Sigmoid colon (tissue), 6 donors: ENCODE measurements at regions not wholly inside any gene's neighbourhood (a gene's known extent, or its start where the extent isn't known, plus 50 kb on each side); places are given as distances from the start of the nearest gene placed in this dataset.

ENCODE experiments used
- DNase-seq: peaks from one replicate; pipeline ENCODE4 v3.0.0-alpha.2; 2019
- H3K27ac ChIP-seq, 4 donors: fragments of 200-600 bp; sonication (generic); one replicate each; pipeline ENCODE4 v1.5.1; 2016 to 2019; ENCODE audit warnings: mild to moderate bottlenecking in 1 of 4
- H3K27me3 ChIP-seq, 3 donors: fragments of 200-600 bp; sonication (generic); one replicate each; pipeline ENCODE4 v1.5.1; 2019; ENCODE audit warnings: mild to moderate bottlenecking in 1 of 3
- H3K36me3 ChIP-seq, 4 donors: fragments of 200-600 bp; sonication (generic); one replicate each; pipeline ENCODE4 v1.5.1; 2016 to 2019
- H3K4me1 ChIP-seq, 4 donors: fragments of 200-600 bp; sonication (generic); one replicate each; pipeline ENCODE4 v1.5.1; 2017 to 2019
- H3K4me3 ChIP-seq, 4 donors: fragments of 200-600 bp; sonication (generic); one replicate each; pipeline ENCODE4 v1.5.1; 2017 to 2019; ENCODE audit warnings: mild to moderate bottlenecking in 2 of 4, moderate library complexity in 1 of 4
- H3K9me3 ChIP-seq, 4 donors: fragments of 200-600 bp in 3 of 4; sonication (generic) in 3 of 4; one replicate each; pipeline versions ENCODE4 v1.5.1 to v1.6.1; 2013 to 2019
- CTCF ChIP-seq, 4 experiments: fragments of 450-650 bp in 3 of 4; fragments of 200-600 bp in 1 of 4; IDR thresholded peaks; one replicate each; pipeline ENCODE4 v1.5.1; 2016 to 2019; ENCODE audit warnings: antibody characterized with exemption in 4 of 4, mild to moderate bottlenecking in 3 of 4, moderate library complexity in 2 of 4
- EP300 ChIP-seq, 4 donors: sonication (generic); formaldehyde crosslinking; IDR thresholded peaks; one replicate each; pipeline ENCODE4 v1.6.1; 2017; ENCODE audit warnings: antibody characterized with exemption in 4 of 4
- POLR2A ChIP-seq, 2 donors: fragments of 450-650 bp; IDR thresholded peaks; one replicate each; pipeline ENCODE4 v1.6.1; 2016; ENCODE audit warnings: antibody characterized with exemption in 2 of 2, mild to moderate bottlenecking in 2 of 2, moderate library complexity in 2 of 2
- POLR2AphosphoS5 ChIP-seq, 4 donors: sonication (generic); formaldehyde crosslinking; IDR thresholded peaks; one replicate each; pipeline ENCODE4 v1.6.1; 2017; ENCODE audit warnings: antibody characterized with exemption in 4 of 4
- WGBS, 2 donors: extraction: QIAGEN DNeasy Blood & Tissue Kit; methylation state at CpG; one replicate each; pipeline ENCODE4 v1.1.7; 2013; 5-methylcytosine and 5-hydroxymethylcytosine counted together
- intact Hi-C: fragments of 100-400 bp; cut with DNase I; formaldehyde crosslinking; loops from one replicate; pipeline ENCODE4 v1.15.1; 2023
- donor health status: healthy with polysubstance abuse.
- donor health status: healthy.

DNA sequence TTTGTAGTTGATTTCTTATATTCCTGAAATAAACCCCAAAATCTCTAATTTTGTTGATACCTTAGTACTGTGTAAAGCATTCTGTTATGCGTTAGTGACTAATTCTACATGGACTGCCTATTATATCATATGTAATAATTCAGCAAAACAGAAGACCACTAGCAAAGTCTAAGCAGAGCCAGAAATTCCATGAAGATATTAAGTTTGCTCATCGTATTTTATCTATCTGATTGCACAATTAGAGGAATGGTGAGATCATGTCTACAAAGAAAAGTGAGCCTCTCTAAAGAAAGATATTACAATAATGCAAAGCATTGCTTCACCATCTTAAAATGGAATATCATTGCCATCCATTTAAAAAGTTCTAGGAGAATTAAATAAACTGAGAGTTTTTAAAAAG, 374.6 kb upstream of the SLC7A11 start:
- WGBS, 2 donors, result 88% methylated on average over 2 of the region's 2 CpGs
- intact Hi-C loops, result no loop called here
- Histone ChIP-seq H3K27me3 (no peaks in the 10 kb centered on the region), H3K4me1 (no peaks in the 10 kb centered on the region), H3K4me3 (no peak overlapping the region), H3K27ac (no peak overlapping the region), H3K9me3 (peaks cover 0 to 5% (median 2%) of the 10 kb centered on the region in 4 donors), H3K36me3 (no peaks in the 10 kb centered on the region)
- DNase-seq, result no peak
- TF ChIP-seq POLR2AphosphoS5 (IDR thresholded peaks at IDR 0.05), result no peak
- TF ChIP-seq CTCF (IDR thresholded peaks at IDR 0.05), result no peak
- TF ChIP-seq EP300 (IDR thresholded peaks at IDR 0.05), result no peak
- no peak for TF ChIP-seq POLR2A (IDR thresholded peaks at IDR 0.05)

GRCh38 chr4:138614398-138615142, 372.4 kb upstream of the SLC7A11 start:
- intact Hi-C loops, result no loop called here
- H3K27me3 ChIP-seq, result no peaks in the 10 kb centered on the region
- H3K9me3 ChIP-seq, result peaks cover 0 to 5% (median 2%) of the 10 kb centered on the region in 4 donors
- H3K36me3 ChIP-seq, result no peaks in the 10 kb centered on the region
- no peak for DNase-seq
- H3K27ac ChIP-seq, result no peak overlapping the region
- TF ChIP-seq POLR2A (IDR thresholded peaks at IDR 0.05) (no peak), POLR2AphosphoS5 (IDR thresholded peaks at IDR 0.05) (no peak), EP300 (IDR thresholded peaks at IDR 0.05) (no peak), CTCF (IDR thresholded peaks at IDR 0.05) (no peak)
- H3K4me1 ChIP-seq, result peaks cover 0 to 16% (median 10%) of the 10 kb centered on the region in 4 donors
- WGBS, 2 donors, result 77 to 84% methylated on average over 3 of the region's 3 CpGs
- H3K4me3 ChIP-seq, result no peak overlapping the region

- 83 to 89% methylated on average over 1 of the region's 1 CpG for WGBS, 2 donors
- Histone ChIP-seq H3K27me3 (no peaks in the 10 kb centered on the region), H3K9me3 (no peaks in the 10 kb centered on the region), H3K4me1 (peaks cover 0 to 20% (median 11%) of the 10 kb centered on the region in 4 donors), H3K4me3 (no peak overlapping the region), H3K27ac (no peak overlapping the region), H3K36me3 (no peaks in the 10 kb centered on the region)
- no peak for DNase-seq
- TF ChIP-seq EP300 (IDR thresholded peaks at IDR 0.05) (no peak), POLR2A (IDR thresholded peaks at IDR 0.05) (no peak), CTCF (IDR thresholded peaks at IDR 0.05) (no peak), POLR2AphosphoS5 (IDR thresholded peaks at IDR 0.05) (no peak)
- intact Hi-C loops, result no loop called here
These were observed 370.3 kb upstream of the SLC7A11 start for GRCh38 chr4:138612428-138612827.

DNA sequence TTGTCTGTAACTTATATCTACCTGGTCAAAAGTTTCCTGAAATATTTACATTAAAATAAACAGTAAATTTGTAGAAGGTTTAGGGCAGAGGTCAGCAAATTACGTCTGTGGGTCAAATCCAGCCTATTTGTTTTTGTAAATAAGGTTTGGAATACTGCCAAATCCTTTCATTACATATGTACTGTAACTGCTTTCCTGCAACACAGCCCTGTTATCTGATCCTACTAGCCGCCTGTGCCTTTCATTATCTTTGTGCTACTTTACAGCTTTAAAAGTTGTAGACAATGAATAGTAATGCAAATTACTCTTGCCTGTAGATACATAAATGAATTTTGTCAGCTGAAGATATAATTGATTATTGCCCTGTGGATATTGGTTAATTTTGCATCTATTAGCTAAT, 369.6 kb upstream of the SLC7A11 start:
- H3K9me3 ChIP-seq, result no peaks in the 10 kb centered on the region
- DNase-seq, result no peak
- H3K4me1 ChIP-seq, result peaks cover 0 to 20% (median 11%) of the 10 kb centered on the region in 4 donors
- intact Hi-C loops, result no loop called here
- no peak overlapping the region for H3K4me3 ChIP-seq
- H3K36me3 ChIP-seq, result no peaks in the 10 kb centered on the region
- H3K27ac ChIP-seq, result no peak overlapping the region
- H3K27me3 ChIP-seq, result no peaks in the 10 kb centered on the region
- TF ChIP-seq CTCF (IDR thresholded peaks at IDR 0.05) (no peak), POLR2AphosphoS5 (IDR thresholded peaks at IDR 0.05) (no peak), POLR2A (IDR thresholded peaks at IDR 0.05) (no peak), EP300 (IDR thresholded peaks at IDR 0.05) (no peak)
- WGBS, 2 donors, result 14 to 46% methylated on average over 2 of the region's 2 CpGs

DNA sequence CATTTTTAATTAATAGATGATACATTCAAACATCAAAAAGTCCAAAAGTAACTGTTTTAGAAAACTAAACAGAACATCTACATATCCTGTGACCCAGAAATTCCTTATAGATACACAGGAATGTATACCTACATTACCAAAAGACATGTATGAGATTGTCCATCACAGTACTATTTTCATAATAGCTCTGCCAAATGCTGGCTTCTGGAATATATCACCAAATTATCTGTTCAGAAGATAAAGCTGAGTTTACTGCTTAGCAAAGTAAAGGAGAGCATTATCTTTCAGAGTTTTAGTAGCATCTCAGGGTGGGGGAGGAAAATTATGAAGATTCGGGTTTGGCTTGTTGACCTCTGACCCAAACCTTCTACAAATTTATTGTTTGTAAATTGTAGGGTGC, 368.9 kb upstream of the SLC7A11 start:
- intact Hi-C loops, result no loop called here
- Histone ChIP-seq H3K4me1 (peaks cover 0 to 20% (median 11%) of the 10 kb centered on the region in 4 donors), H3K9me3 (no peaks in the 10 kb centered on the region), H3K27ac (no peak overlapping the region), H3K36me3 (no peaks in the 10 kb centered on the region), H3K27me3 (no peaks in the 10 kb centered on the region), H3K4me3 (no peak overlapping the region)
- TF ChIP-seq POLR2AphosphoS5 (IDR thresholded peaks at IDR 0.05) (no peak), CTCF (IDR thresholded peaks at IDR 0.05) (no peak)
- DNase-seq, result no peak
- WGBS, 2 donors, result 11 to 71% methylated on average over 1 of the region's 1 CpG
